ENCODE measurements at regions not wholly inside any gene's neighbourhood (a gene's known extent, or its start where the extent isn't known, plus 50 kb on each side); places are given as distances from the start of the nearest gene placed in this dataset.

- DNase-seq = no peak
Observed at GRCh38 chr9:80157561-80157983, 585.8 kb downstream of the TLE4 start.

GRCh38 chr9:80156756-80157472 is 585.1 kb downstream of the TLE4 start:
- DNase-seq = no peak

GRCh38 chr9:80156262-80156661 is 584.5 kb downstream of the TLE4 start:
- DNase-seq = no peak

GRCh38 chr9:80147866-80148265 is 576.1 kb downstream of the TLE4 start:
- DNase-seq = no peak

GRCh38 chr9:80146466-80146865 is 574.7 kb downstream of the TLE4 start:
- DNase-seq = no peak

GRCh38 chr9:80144856-80145255 is 573.1 kb downstream of the TLE4 start:
- DNase-seq = no peak

GRCh38 chr9:80144406-80144805 is 572.6 kb downstream of the TLE4 start:
- no peak for DNase-seq

GRCh38 chr9:80143899-80144298 is 572.1 kb downstream of the TLE4 start:
- DNase-seq = no peak

GRCh38 chr9:80134487-80134886 is 562.7 kb downstream of the TLE4 start:
- DNase-seq = no peak

- DNase-seq = no peak
Observed at GRCh38 chr9:80131627-80132026, 559.9 kb downstream of the TLE4 start.

- DNase-seq = no peak
Observed at GRCh38 chr9:80127920-80128319, 556.2 kb downstream of the TLE4 start.

GRCh38 chr9:80125731-80126264 is 554.0 kb downstream of the TLE4 start:
- no peak for DNase-seq

- DNase-seq = no peak
Observed at GRCh38 chr9:80117031-80117430, 545.3 kb downstream of the TLE4 start.

- DNase-seq = no peak
Observed at GRCh38 chr9:80114241-80114640, 542.5 kb downstream of the TLE4 start.

- no peak for DNase-seq
Observed at GRCh38 chr9:80107931-80108660, 536.3 kb downstream of the TLE4 start.

- no peak for DNase-seq
Observed at GRCh38 chr9:80097476-80097875, 525.7 kb downstream of the TLE4 start.

GRCh38 chr9:80094176-80094771 is 522.5 kb downstream of the TLE4 start:
- DNase-seq = no peak

- DNase-seq = no peak
Observed at GRCh38 chr9:80093695-80094094, 521.9 kb downstream of the TLE4 start.

GRCh38 chr9:80091526-80091925 is 519.8 kb downstream of the TLE4 start:
- DNase-seq = no peak

GRCh38 chr9:80090317-80090716 is 518.6 kb downstream of the TLE4 start:
- no peak for DNase-seq

GRCh38 chr9:80086822-80087345 is 515.1 kb downstream of the TLE4 start:
- DNase-seq = no peak

GRCh38 chr9:80086386-80086785 is 514.6 kb downstream of the TLE4 start:
- DNase-seq = no peak

GRCh38 chr9:80085668-80086067 is 513.9 kb downstream of the TLE4 start:
- no peak for DNase-seq

GRCh38 chr9:80082213-80082612 is 510.4 kb downstream of the TLE4 start:
- no peak for DNase-seq

Measured in effector CD8-positive, alpha-beta T cell (primary cell).